GM23338 (cell line): ENCODE measurements at regions not wholly inside any gene's neighbourhood (a gene's known extent, or its start where the extent isn't known, plus 50 kb on each side); places are given as distances from the start of the nearest gene placed in this dataset.
A peak's percentile ranks its signal among the peaks of the same experiment; 100 is the strongest.

ENCODE experiments used
- ATAC-seq: fragments of 200-7000 bp; cut with Tn5 transposase; 3 replicates; pipeline ENCODE4 v1.9.1; 2020
- DNase-seq: peaks from one replicate; pipeline ENCODE4 v3.0.0-alpha.2; 2015; ENCODE audit warnings: low spot score
- H2AFZ ChIP-seq: fragments of 200-600 bp; sonication (generic); 2 replicates; pipeline ENCODE4 v1.8.0; 2016; ENCODE audit warnings: antibody characterized with exemption, mild to moderate bottlenecking, moderate library complexity
- H3F3A ChIP-seq: fragments of 200-600 bp; sonication (generic); replicated peaks from 2 replicates; pipeline ENCODE4 v1.8.0; 2017; ENCODE audit warnings: antibody characterized with exemption, mixed run types, low read depth
- H3K27ac ChIP-seq: fragments of 200-600 bp; sonication (generic); 2 replicates; pipeline ENCODE4 v1.6.1; 2016; ENCODE audit warnings: low read depth
- H3K27me3 ChIP-seq: fragments of 200-600 bp; sonication (generic); 2 replicates; pipeline ENCODE4 v1.8.0; 2016; ENCODE audit warnings: mild to moderate bottlenecking, mixed run types, moderate library complexity; ENCODE audit not compliant: insufficient read depth
- H3K36me3 ChIP-seq: fragments of 200-600 bp; sonication (generic); 2 replicates; pipeline ENCODE4 v1.8.0; 2016; ENCODE audit warnings: mild to moderate bottlenecking; ENCODE audit not compliant: insufficient read depth
- H3K4me1 ChIP-seq: fragments of 200-600 bp; sonication (generic); 2 replicates; pipeline ENCODE4 v1.8.0; 2016; ENCODE audit warnings: mild to moderate bottlenecking, moderate library complexity; ENCODE audit not compliant: insufficient read depth
- H3K4me2 ChIP-seq: fragments of 200-600 bp; sonication (generic); 2 replicates; pipeline ENCODE4 v1.7.1; 2017; ENCODE audit warnings: mixed run types
- H3K4me3 ChIP-seq: fragments of 200-600 bp; sonication (generic); 2 replicates; pipeline ENCODE4 v1.6.1; 2016; ENCODE audit warnings: mixed run types
- H3K79me2 ChIP-seq: fragments of 200-600 bp; sonication (generic); replicated peaks from 2 replicates; pipeline ENCODE4 v1.8.0; 2017; ENCODE audit warnings: mild to moderate bottlenecking; ENCODE audit not compliant: insufficient read depth
- H3K9me2 ChIP-seq: fragments of 200-600 bp; sonication (generic); 2 replicates; pipeline ENCODE4 v1.8.0; 2017; ENCODE audit not compliant: insufficient read depth
- H4K20me1 ChIP-seq: fragments of 200-600 bp; sonication (generic); replicated peaks from 2 replicates; pipeline ENCODE4 v1.8.0; 2017; ENCODE audit warnings: mild to moderate bottlenecking; ENCODE audit not compliant: insufficient read depth
- H3K27ac Mint-ChIP-seq: 2 replicates; pipeline ENCODE4 v1.8.0; 2020; ENCODE audit warnings: inconsistent platforms, mild to moderate bottlenecking, moderate library complexity, mixed read lengths
- H3K27me3 Mint-ChIP-seq: 3 replicates; pipeline ENCODE4 v1.8.0; 2022; ENCODE audit warnings: low read depth, mild to moderate bottlenecking, moderate library complexity, mixed read lengths, inconsistent platforms; ENCODE audit not compliant: insufficient read depth, poor library complexity
- H3K36me3 Mint-ChIP-seq: 3 replicates; pipeline ENCODE4 v1.8.0; 2021; ENCODE audit warnings: low read depth, mild to moderate bottlenecking, inconsistent platforms, moderate library complexity, mixed read lengths
- H3K4me1 Mint-ChIP-seq: 3 replicates; pipeline ENCODE4 v1.8.0; 2020; ENCODE audit warnings: mild to moderate bottlenecking, inconsistent platforms, mixed read lengths
- H3K4me3 Mint-ChIP-seq: 3 replicates; pipeline ENCODE4 v1.8.0; 2021; ENCODE audit warnings: moderate library complexity, mild to moderate bottlenecking, inconsistent platforms, mixed read lengths
- H3K9me3 Mint-ChIP-seq: 3 replicates; pipeline ENCODE4 v1.8.0; 2020; ENCODE audit warnings: moderate library complexity, mild to moderate bottlenecking, inconsistent platforms, mixed read lengths
- CREB1 ChIP-seq: fragments of 250-450 bp; sonication (Bioruptor Pico); IDR thresholded peaks from 2 replicates; pipeline ENCODE4 v1.5.0; 2020; ENCODE audit warnings: low read depth, mild to moderate bottlenecking, moderate library complexity
- EZH2 ChIP-seq: fragments of 200-600 bp; sonication (generic); IDR thresholded peaks from one replicate; pipeline ENCODE4 v1.8.0; 2017; ENCODE audit warnings: antibody characterized with exemption, mild to moderate bottlenecking, low read depth; ENCODE audit not compliant: unreplicated experiment
- EZH2phosphoT487 ChIP-seq: fragments of 200-600 bp; sonication (generic); IDR thresholded peaks from one replicate; pipeline ENCODE4 v1.8.1; 2018; ENCODE audit warnings: antibody characterized with exemption; ENCODE audit not compliant: unreplicated experiment
- JUNB ChIP-seq: IDR thresholded peaks from one replicate; pipeline ENCODE4 v1.6.1; 2016; ENCODE audit warnings: antibody characterized with exemption; ENCODE audit not compliant: unreplicated experiment
- NANOG ChIP-seq: IDR thresholded peaks from 2 replicates; pipeline ENCODE4 v1.6.1; 2016; ENCODE audit warnings: antibody characterized with exemption, borderline replicate concordance
- POLR2AphosphoS5 ChIP-seq: IDR thresholded peaks from 2 replicates; pipeline ENCODE4 v1.6.1; 2016; ENCODE audit warnings: antibody characterized with exemption, low read depth
- STAT1 ChIP-seq: IDR thresholded peaks from one replicate; pipeline ENCODE4 v1.6.1; 2016; ENCODE audit warnings: antibody characterized with exemption; ENCODE audit not compliant: unreplicated experiment
- ZNF114 ChIP-seq: fragments of 250-450 bp; sonication (Bioruptor Pico); IDR thresholded peaks from 2 replicates; pipeline ENCODE4 v1.5.0; 2020; ENCODE audit warnings: mild to moderate bottlenecking, moderate library complexity
- ZNF331 ChIP-seq: fragments of 250-450 bp; sonication (Bioruptor Pico); IDR thresholded peaks from 2 replicates; pipeline ENCODE4 v1.5.0; 2020; ENCODE audit warnings: low read depth, mild to moderate bottlenecking, moderate library complexity
- TF ChIP-seq, protein P1 (sequence below), 2 experiments: fragments of 200-600 bp in 1 of 2; sonication (generic) in 1 of 2; conservative IDR thresholded peaks; 2 replicates each; pipeline versions ENCODE4 v1.5.1 to v1.6.1; 2016 to 2017; ENCODE audit warnings: antibody characterized with exemption in 2 of 2, low read depth in 2 of 2, mild to moderate bottlenecking in 2 of 2, moderate library complexity in 1 of 2
- TF ChIP-seq, protein P2 (sequence below): IDR thresholded peaks from 2 replicates; pipeline ENCODE4 v1.6.1; 2016; ENCODE audit warnings: antibody characterized with exemption
- TF ChIP-seq, protein P3 (sequence below): fragments of 250-450 bp; sonication (Bioruptor Pico); IDR thresholded peaks from 2 replicates; pipeline ENCODE4 v1.5.0; 2020; ENCODE audit warnings: mild to moderate bottlenecking, moderate library complexity
- TF ChIP-seq, protein P4 (sequence below): IDR thresholded peaks from one replicate; pipeline ENCODE4 v1.6.1; 2018; ENCODE audit warnings: antibody characterized with exemption; ENCODE audit not compliant: unreplicated experiment

DNA sequence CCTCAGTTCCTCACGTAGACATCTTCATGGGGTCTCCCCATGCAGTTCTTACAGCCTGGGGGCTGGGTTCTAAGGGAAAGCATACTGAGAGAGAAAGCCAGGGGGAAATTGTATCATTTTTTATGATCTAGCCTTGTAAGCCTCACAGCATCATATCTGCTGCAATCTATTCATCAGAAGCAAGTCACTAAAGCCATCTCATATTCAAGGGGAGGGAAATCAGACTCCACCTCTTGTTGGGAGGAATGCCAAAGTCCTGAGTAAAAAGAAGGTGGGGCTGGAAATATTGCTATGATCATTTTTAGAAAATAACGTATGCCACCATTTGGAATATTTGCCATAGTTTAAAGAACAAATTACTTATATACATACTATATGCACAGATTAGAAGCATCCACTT, 304.6 kb downstream of the TXNL1 start:
- H3K36me3 Mint-ChIP-seq = no peaks in the 10 kb centered on the region
- Histone ChIP-seq H2AFZ (0 out of 2 replicates have a peak overlapping the region, but pooled peaks have one; percentile 9), H3K4me1 (no peaks in the 10 kb centered on the region), H3K36me3 (no peaks in the 10 kb centered on the region; the same call in 1 of the 2 replicates), H3K4me2 (no peak overlapping the region), H3K27me3 (no peaks in the 10 kb centered on the region), H3F3A (no peaks in the 10 kb centered on the region), H3K9me2 (peaks cover 6% of the 10 kb centered on the region; the same call in 1 of the 2 replicates), H3K27ac (no peak overlapping the region), H3K4me3 (no peak overlapping the region), H3K79me2 (no peaks in the 10 kb centered on the region), H4K20me1 (no peaks in the 10 kb centered on the region)
- H3K4me1 Mint-ChIP-seq = peaks cover 2% of the 10 kb centered on the region; the same call in 1 of the 3 replicates
- TF ChIP-seq ZNF114 (CRISPR knock-in tag) (no peak), EZH2 (no peak), NANOG (no peak), ZNF331 (no peak), CREB1 (CRISPR knock-in tag) (no peak), EZH2phosphoT487 (no peak), STAT1 (no peak), POLR2AphosphoS5 (no peak), JUNB (no peak)
- TF ChIP-seq, protein P1, sequence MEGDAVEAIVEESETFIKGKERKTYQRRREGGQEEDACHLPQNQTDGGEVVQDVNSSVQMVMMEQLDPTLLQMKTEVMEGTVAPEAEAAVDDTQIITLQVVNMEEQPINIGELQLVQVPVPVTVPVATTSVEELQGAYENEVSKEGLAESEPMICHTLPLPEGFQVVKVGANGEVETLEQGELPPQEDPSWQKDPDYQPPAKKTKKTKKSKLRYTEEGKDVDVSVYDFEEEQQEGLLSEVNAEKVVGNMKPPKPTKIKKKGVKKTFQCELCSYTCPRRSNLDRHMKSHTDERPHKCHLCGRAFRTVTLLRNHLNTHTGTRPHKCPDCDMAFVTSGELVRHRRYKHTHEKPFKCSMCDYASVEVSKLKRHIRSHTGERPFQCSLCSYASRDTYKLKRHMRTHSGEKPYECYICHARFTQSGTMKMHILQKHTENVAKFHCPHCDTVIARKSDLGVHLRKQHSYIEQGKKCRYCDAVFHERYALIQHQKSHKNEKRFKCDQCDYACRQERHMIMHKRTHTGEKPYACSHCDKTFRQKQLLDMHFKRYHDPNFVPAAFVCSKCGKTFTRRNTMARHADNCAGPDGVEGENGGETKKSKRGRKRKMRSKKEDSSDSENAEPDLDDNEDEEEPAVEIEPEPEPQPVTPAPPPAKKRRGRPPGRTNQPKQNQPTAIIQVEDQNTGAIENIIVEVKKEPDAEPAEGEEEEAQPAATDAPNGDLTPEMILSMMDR (conservative IDR thresholded peaks at IDR 0.05; ENCODE audit: low read depth in 2 of 2) = no peak
- TF ChIP-seq, protein P2, sequence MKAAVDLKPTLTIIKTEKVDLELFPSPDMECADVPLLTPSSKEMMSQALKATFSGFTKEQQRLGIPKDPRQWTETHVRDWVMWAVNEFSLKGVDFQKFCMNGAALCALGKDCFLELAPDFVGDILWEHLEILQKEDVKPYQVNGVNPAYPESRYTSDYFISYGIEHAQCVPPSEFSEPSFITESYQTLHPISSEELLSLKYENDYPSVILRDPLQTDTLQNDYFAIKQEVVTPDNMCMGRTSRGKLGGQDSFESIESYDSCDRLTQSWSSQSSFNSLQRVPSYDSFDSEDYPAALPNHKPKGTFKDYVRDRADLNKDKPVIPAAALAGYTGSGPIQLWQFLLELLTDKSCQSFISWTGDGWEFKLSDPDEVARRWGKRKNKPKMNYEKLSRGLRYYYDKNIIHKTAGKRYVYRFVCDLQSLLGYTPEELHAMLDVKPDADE = no peak
- TF ChIP-seq, protein P3, sequence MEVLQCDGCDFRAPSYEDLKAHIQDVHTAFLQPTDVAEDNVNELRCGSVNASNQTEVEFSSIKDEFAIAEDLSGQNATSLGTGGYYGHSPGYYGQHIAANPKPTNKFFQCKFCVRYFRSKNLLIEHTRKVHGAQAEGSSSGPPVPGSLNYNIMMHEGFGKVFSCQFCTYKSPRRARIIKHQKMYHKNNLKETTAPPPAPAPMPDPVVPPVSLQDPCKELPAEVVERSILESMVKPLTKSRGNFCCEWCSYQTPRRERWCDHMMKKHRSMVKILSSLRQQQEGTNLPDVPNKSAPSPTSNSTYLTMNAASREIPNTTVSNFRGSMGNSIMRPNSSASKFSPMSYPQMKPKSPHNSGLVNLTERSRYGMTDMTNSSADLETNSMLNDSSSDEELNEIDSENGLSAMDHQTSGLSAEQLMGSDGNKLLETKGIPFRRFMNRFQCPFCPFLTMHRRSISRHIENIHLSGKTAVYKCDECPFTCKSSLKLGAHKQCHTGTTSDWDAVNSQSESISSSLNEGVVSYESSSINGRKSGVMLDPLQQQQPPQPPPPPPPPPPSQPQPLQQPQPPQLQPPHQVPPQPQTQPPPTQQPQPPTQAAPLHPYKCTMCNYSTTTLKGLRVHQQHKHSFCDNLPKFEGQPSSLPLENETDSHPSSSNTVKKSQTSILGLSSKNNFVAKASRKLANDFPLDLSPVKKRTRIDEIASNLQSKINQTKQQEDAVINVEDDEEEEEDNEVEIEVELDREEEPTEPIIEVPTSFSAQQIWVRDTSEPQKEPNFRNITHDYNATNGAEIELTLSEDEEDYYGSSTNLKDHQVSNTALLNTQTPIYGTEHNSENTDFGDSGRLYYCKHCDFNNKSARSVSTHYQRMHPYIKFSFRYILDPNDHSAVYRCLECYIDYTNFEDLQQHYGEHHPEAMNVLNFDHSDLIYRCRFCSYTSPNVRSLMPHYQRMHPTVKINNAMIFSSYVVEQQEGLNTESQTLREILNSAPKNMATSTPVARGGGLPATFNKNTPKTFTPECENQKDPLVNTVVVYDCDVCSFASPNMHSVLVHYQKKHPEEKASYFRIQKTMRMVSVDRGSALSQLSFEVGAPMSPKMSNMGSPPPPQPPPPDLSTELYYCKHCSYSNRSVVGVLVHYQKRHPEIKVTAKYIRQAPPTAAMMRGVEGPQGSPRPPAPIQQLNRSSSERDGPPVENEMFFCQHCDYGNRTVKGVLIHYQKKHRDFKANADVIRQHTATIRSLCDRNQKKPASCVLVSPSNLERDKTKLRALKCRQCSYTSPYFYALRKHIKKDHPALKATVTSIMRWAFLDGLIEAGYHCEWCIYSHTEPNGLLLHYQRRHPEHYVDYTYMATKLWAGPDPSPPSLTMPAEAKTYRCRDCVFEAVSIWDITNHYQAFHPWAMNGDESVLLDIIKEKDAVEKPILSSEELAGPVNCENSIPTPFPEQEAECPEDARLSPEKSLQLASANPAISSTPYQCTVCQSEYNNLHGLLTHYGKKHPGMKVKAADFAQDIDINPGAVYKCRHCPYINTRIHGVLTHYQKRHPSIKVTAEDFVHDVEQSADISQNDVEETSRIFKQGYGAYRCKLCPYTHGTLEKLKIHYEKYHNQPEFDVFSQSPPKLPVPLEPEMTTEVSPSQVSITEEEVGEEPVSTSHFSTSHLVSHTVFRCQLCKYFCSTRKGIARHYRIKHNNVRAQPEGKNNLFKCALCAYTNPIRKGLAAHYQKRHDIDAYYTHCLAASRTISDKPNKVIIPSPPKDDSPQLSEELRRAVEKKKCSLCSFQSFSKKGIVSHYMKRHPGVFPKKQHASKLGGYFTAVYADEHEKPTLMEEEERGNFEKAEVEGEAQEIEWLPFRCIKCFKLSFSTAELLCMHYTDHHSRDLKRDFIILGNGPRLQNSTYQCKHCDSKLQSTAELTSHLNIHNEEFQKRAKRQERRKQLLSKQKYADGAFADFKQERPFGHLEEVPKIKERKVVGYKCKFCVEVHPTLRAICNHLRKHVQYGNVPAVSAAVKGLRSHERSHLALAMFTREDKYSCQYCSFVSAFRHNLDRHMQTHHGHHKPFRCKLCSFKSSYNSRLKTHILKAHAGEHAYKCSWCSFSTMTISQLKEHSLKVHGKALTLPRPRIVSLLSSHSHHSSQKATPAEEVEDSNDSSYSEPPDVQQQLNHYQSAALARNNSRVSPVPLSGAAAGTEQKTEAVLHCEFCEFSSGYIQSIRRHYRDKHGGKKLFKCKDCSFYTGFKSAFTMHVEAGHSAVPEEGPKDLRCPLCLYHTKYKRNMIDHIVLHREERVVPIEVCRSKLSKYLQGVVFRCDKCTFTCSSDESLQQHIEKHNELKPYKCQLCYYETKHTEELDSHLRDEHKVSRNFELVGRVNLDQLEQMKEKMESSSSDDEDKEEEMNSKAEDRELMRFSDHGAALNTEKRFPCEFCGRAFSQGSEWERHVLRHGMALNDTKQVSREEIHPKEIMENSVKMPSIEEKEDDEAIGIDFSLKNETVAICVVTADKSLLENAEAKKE = no peak
- TF ChIP-seq, protein P4, sequence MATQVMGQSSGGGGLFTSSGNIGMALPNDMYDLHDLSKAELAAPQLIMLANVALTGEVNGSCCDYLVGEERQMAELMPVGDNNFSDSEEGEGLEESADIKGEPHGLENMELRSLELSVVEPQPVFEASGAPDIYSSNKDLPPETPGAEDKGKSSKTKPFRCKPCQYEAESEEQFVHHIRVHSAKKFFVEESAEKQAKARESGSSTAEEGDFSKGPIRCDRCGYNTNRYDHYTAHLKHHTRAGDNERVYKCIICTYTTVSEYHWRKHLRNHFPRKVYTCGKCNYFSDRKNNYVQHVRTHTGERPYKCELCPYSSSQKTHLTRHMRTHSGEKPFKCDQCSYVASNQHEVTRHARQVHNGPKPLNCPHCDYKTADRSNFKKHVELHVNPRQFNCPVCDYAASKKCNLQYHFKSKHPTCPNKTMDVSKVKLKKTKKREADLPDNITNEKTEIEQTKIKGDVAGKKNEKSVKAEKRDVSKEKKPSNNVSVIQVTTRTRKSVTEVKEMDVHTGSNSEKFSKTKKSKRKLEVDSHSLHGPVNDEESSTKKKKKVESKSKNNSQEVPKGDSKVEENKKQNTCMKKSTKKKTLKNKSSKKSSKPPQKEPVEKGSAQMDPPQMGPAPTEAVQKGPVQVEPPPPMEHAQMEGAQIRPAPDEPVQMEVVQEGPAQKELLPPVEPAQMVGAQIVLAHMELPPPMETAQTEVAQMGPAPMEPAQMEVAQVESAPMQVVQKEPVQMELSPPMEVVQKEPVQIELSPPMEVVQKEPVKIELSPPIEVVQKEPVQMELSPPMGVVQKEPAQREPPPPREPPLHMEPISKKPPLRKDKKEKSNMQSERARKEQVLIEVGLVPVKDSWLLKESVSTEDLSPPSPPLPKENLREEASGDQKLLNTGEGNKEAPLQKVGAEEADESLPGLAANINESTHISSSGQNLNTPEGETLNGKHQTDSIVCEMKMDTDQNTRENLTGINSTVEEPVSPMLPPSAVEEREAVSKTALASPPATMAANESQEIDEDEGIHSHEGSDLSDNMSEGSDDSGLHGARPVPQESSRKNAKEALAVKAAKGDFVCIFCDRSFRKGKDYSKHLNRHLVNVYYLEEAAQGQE = no peak
- ATAC-seq (no peak), DNase-seq (no peak)
- no peak overlapping the region for H3K27ac Mint-ChIP-seq
- peaks cover 5% of the 10 kb centered on the region for H3K27me3 Mint-ChIP-seq
- no peak overlapping the region for H3K4me3 Mint-ChIP-seq
- H3K9me3 Mint-ChIP-seq = no peaks in the 10 kb centered on the region
